ENCODE measurements at regions not wholly inside any gene's neighbourhood (a gene's known extent, or its start where the extent isn't known, plus 50 kb on each side); places are given as distances from the start of the nearest gene placed in this dataset.

GRCh38 chr1:184270556-184270955 lies 116.3 kb upstream of the C1orf21 start:
- TF ChIP-seq POLR2A (IDR thresholded peaks at IDR 0.05) (no peak), CTCF (IDR thresholded peaks at IDR 0.05) (no peak)
